Activated naive CD4-positive, alpha-beta T cell treated with anti-CD3 and anti-CD28 coated beads for 36 hours (primary cell): ENCODE measurements at regions not wholly inside any gene's neighbourhood (a gene's known extent, or its start where the extent isn't known, plus 50 kb on each side); places are given as distances from the start of the nearest gene placed in this dataset.
"Not testable (repeated sequence)": the region's sequence is repeated elsewhere in the genome, so short reads cannot be mapped to it uniquely, and the experiment has no call there.

ENCODE experiments used
- CTCF ChIA-PET: fragments of 350-600 bp; sonication (Branson Sonifier 250); formaldehyde crosslinking; loops from one replicate; lab custom pipeline; 2021; ENCODE audit warnings: antibody characterized with exemption; lab: Charles Lee
- DNase-seq: peaks from one replicate; pipeline ENCODE4 v3.0.0-alpha.2; 2020
- H3K27ac Mint-ChIP-seq: one replicate; pipeline ENCODE4 v1.8.0; 2021; ENCODE audit warnings: mild to moderate bottlenecking, mixed read lengths
- H3K27me3 Mint-ChIP-seq: one replicate; pipeline ENCODE4 v1.8.0; 2021; ENCODE audit warnings: low read depth, mixed read lengths
- H3K36me3 Mint-ChIP-seq: one replicate; pipeline ENCODE4 v1.8.0; 2021; ENCODE audit warnings: low read depth, mixed read lengths
- H3K4me1 Mint-ChIP-seq: one replicate; pipeline ENCODE4 v1.8.0; 2021; ENCODE audit warnings: low read depth, mixed read lengths
- H3K4me3 Mint-ChIP-seq: one replicate; pipeline ENCODE4 v1.8.0; 2021; ENCODE audit warnings: mild to moderate bottlenecking, moderate library complexity, mixed read lengths
- H3K9me3 Mint-ChIP-seq: one replicate; pipeline ENCODE4 v1.8.0; 2021; ENCODE audit warnings: mixed read lengths
- intact Hi-C: fragments of 100-400 bp; cut with micrococcal nuclease; formaldehyde crosslinking; loops from one replicate; pipeline ENCODE4 v1.15.1; 2023

DNA sequence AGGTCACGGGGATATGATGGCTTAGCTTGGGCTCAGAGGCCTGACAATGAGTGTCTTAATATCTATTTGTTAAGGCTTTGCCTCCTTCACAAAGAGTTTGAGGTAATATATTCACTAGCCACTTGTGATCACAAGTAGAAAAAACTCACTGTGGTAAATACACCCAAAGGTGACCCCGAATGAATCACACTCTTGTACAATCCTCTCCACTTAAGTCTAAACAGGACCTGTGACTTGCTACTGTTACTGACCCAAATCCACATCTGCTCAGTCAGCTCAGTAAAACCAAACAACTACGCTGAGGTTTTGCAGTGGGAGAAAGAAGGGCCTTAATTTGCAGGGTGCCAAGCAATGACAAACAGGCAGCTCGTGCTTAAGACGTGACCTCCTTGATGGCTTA, 223.8 kb upstream of the MAGEC2 start:
- intact Hi-C loops = no loop called here
- no peak for DNase-seq
- Mint-ChIP-seq H3K27me3 (no peaks in the 10 kb centered on the region), H3K27ac (no peak overlapping the region), H3K36me3 (no peaks in the 10 kb centered on the region), H3K9me3 (no peaks in the 10 kb centered on the region), H3K4me1 (no peaks in the 10 kb centered on the region), H3K4me3 (no peak overlapping the region)
- CTCF ChIA-PET = no interaction called here

DNA sequence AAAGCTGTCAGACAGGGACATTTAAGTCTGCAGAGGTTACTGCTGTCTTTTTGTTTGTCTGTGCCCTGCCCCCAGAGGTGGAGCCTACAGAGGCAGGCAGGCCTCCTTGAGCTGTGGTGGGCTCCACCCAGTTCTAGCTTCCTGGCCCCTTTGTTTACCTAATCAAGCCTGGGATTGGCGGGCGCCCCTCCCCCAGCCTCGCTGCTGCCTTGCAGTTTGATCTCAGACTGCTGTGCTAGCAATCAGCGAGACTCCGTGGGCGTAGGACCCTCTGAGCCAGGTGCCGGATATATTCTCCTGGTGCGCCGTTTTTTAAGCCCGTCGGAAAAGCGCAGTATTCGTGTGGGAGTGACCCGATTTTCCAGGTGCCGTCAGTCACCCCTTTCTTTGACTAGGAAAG, 185.9 kb upstream of the MAGEC2 start:
- H3K4me3 Mint-ChIP-seq, H3K27ac Mint-ChIP-seq, intact Hi-C loops, DNase-seq, H3K36me3 Mint-ChIP-seq, H3K27me3 Mint-ChIP-seq, H3K9me3 Mint-ChIP-seq, CTCF ChIA-PET, H3K4me1 Mint-ChIP-seq: not testable (repeated sequence)

GRCh38 chrX:142363501-142363900, 158.4 kb upstream of the MAGEC2 start:
- Mint-ChIP-seq H3K27ac (no peak overlapping the region), H3K4me1 (no peaks in the 10 kb centered on the region), H3K36me3 (no peaks in the 10 kb centered on the region), H3K4me3 (no peak overlapping the region), H3K27me3 (no peaks in the 10 kb centered on the region), H3K9me3 (no peaks in the 10 kb centered on the region)
- DNase-seq = no peak
- CTCF ChIA-PET = no interaction called here
- intact Hi-C loops = no loop called here

GRCh38 chrX:142359331-142359730, 154.2 kb upstream of the MAGEC2 start:
- no peak overlapping the region for H3K4me3 Mint-ChIP-seq
- CTCF ChIA-PET = no interaction called here

GRCh38 chrX:142327182-142327581, 122.1 kb upstream of the MAGEC2 start:
- no peak overlapping the region for H3K4me3 Mint-ChIP-seq
- no peak overlapping the region for H3K27ac Mint-ChIP-seq
- H3K9me3 Mint-ChIP-seq = no peaks in the 10 kb centered on the region
- no peaks in the 10 kb centered on the region for H3K27me3 Mint-ChIP-seq
- H3K4me1 Mint-ChIP-seq = no peaks in the 10 kb centered on the region
- H3K36me3 Mint-ChIP-seq = no peaks in the 10 kb centered on the region
- intact Hi-C loops = no loop called here
- DNase-seq = no peak
- CTCF ChIA-PET = no interaction called here

More at GRCh38 chrX:142359331-142359730, 154.2 kb upstream of the MAGEC2 start:
- no peak for DNase-seq
- Mint-ChIP-seq H3K9me3 (no peaks in the 10 kb centered on the region), H3K36me3 (no peaks in the 10 kb centered on the region), H3K27me3 (no peaks in the 10 kb centered on the region), H3K4me1 (no peaks in the 10 kb centered on the region), H3K27ac (no peak overlapping the region)
- intact Hi-C loops = no loop called here

DNA sequence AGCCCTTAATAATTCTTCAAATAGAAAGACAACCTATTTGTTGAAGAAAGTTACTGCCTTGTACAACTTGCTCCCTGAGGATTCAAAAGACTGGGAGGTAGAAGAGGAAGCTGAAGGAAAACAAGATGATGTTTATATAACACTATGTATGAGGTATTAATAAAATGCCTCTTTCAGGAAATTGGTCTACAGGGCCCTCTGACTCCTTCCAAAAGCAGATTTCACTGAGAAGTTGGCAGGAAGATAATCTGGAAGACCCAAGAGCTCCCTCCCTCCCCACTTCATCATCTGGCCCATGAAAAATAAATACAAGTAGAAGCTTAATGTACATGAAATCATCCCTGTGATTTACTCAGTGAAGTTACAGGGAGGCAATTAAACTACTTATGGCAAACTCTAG, 107.5 kb upstream of the MAGEC2 start:
- no peak overlapping the region for H3K4me3 Mint-ChIP-seq
- no peaks in the 10 kb centered on the region for H3K4me1 Mint-ChIP-seq
- CTCF ChIA-PET = no interaction called here
- intact Hi-C loops = no loop called here
- no peaks in the 10 kb centered on the region for H3K36me3 Mint-ChIP-seq
- no peaks in the 10 kb centered on the region for H3K27me3 Mint-ChIP-seq
- no peak overlapping the region for H3K27ac Mint-ChIP-seq
- no peaks in the 10 kb centered on the region for H3K9me3 Mint-ChIP-seq
- DNase-seq = no peak

GRCh38 chrX:142299406-142299805, 94.3 kb upstream of the MAGEC2 start:
- no peaks in the 10 kb centered on the region for H3K27me3 Mint-ChIP-seq
- no peaks in the 10 kb centered on the region for H3K4me1 Mint-ChIP-seq
- intact Hi-C loops = no loop called here
- no peak for DNase-seq
- no peak overlapping the region for H3K4me3 Mint-ChIP-seq
- peaks cover 2% of the 10 kb centered on the region for H3K9me3 Mint-ChIP-seq
- CTCF ChIA-PET = no interaction called here
- no peak overlapping the region for H3K27ac Mint-ChIP-seq
- H3K36me3 Mint-ChIP-seq = no peaks in the 10 kb centered on the region

DNA sequence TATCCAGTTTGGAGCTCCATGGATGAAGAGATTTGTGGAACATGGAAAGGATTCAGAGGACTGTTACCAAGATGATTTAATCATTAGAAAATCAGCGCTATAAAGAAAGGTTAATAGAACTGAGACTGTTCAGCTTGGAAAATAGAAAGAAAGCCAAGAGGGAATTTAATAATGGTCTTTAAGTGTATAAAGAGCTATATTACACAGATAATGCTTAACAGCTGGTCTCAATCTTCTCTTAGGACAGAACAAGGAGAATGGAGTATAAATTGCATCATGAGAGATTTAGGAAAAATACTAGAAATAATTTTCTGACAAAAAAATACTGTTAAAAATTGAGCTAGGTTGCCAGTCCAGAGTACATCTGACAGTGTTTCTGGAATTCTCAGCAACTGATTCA, 91.3 kb upstream of the MAGEC2 start:
- peaks cover 2% of the 10 kb centered on the region for H3K9me3 Mint-ChIP-seq
- no peak overlapping the region for H3K4me3 Mint-ChIP-seq
- no peak for DNase-seq
- CTCF ChIA-PET = no interaction called here
- H3K27me3 Mint-ChIP-seq = no peaks in the 10 kb centered on the region
- intact Hi-C loops = no loop called here
- no peaks in the 10 kb centered on the region for H3K36me3 Mint-ChIP-seq
- H3K27ac Mint-ChIP-seq = no peak overlapping the region
- H3K4me1 Mint-ChIP-seq = no peaks in the 10 kb centered on the region

DNA sequence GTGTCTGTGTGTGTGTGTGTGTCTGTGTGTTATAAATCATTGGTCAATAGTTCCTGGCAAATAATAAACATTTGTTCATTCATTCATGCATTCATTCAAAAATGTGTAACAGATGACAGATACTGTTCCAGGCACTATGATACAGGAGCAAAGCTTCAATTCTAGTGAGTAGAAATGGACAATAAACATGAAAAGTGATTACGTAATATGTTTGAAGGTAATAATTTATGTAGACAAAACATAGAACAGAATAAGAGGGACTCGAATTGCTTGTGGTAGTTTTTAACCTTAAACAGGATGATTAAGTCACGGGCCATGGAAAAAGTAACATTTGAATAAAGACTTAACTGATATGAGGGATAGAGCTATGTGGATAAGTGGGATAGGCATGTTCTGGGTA, 90.1 kb upstream of the MAGEC2 start:
- no peak overlapping the region for H3K4me3 Mint-ChIP-seq
- DNase-seq = no peak
- no peaks in the 10 kb centered on the region for H3K27me3 Mint-ChIP-seq
- no peaks in the 10 kb centered on the region for H3K4me1 Mint-ChIP-seq
- intact Hi-C loops = no loop called here
- no peak overlapping the region for H3K27ac Mint-ChIP-seq
- peaks cover 2% of the 10 kb centered on the region for H3K9me3 Mint-ChIP-seq
- H3K36me3 Mint-ChIP-seq = no peaks in the 10 kb centered on the region
- CTCF ChIA-PET = no interaction called here

DNA sequence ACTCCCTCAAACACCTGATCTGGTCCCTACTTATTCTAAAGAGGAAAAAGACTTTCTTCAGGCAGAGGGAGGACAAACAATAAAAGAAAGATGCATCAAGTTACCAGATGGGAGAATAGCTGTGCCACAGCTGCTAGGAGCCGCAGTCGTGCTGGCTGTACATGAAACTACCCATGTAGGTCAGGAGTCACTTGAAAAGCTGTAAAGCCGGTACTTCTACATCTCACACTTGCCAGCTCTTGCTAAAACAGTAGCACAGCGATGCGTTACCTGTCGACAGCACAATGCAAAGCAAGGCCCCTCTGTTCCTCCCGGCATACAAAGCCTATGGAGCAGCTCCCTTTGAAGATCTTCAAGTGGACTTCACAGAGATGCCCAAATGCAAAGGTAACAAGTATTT, 65.1 kb upstream of the MAGEC2 start:
- CTCF ChIA-PET, H3K36me3 Mint-ChIP-seq, H3K4me1 Mint-ChIP-seq, H3K4me3 Mint-ChIP-seq, intact Hi-C loops, H3K27me3 Mint-ChIP-seq, H3K9me3 Mint-ChIP-seq, DNase-seq, H3K27ac Mint-ChIP-seq: not testable (repeated sequence)

GRCh38 chrX:142266417-142266816, 61.3 kb upstream of the MAGEC2 start:
- Mint-ChIP-seq H3K4me3 (no peak overlapping the region), H3K36me3 (no peaks in the 10 kb centered on the region), H3K27me3 (no peaks in the 10 kb centered on the region), H3K27ac (no peak overlapping the region), H3K9me3 (no peaks in the 10 kb centered on the region), H3K4me1 (no peaks in the 10 kb centered on the region)
- no peak for DNase-seq
- CTCF ChIA-PET = no interaction called here
- intact Hi-C loops = no loop called here

DNA sequence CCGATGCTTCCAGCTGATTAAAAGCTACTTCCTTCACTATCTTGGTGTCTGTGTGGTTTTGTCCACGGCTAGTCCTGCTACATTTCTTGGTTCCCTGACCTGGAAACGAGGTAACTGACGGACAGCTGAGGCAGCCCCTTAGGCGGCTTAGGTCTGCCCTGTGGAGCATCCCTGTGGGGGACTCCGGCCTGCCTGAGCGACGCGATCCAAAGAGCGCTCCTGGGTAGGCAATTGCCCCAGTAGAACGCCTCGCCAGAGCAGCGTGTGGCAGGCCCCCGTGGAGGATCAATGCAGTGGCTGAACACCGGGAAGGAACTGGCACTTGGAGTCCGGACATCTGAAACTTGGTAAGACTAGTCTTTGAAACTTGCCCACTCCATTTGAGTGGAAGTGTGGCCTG, 60.5 kb upstream of the MAGEC2 start:
- H3K36me3 Mint-ChIP-seq, CTCF ChIA-PET, H3K27me3 Mint-ChIP-seq, H3K4me3 Mint-ChIP-seq, intact Hi-C loops, H3K4me1 Mint-ChIP-seq, H3K27ac Mint-ChIP-seq, H3K9me3 Mint-ChIP-seq, DNase-seq: not testable (repeated sequence)

GRCh38 chrX:142256935-142257334, 51.8 kb upstream of the MAGEC2 start:
- Mint-ChIP-seq H3K27ac (no peak overlapping the region), H3K9me3 (no peaks in the 10 kb centered on the region), H3K27me3 (no peaks in the 10 kb centered on the region), H3K36me3 (no peaks in the 10 kb centered on the region), H3K4me3 (no peak overlapping the region), H3K4me1 (no peaks in the 10 kb centered on the region)
- intact Hi-C loops = no loop called here
- CTCF ChIA-PET = interaction anchor here (0.6 to 0.7 kb wide), 2 partner anchors 349 to 1420 kb away, joined by 3 read pairs; no protein-coding TSS in a partner anchor
- no peak for DNase-seq
